K562 (cell line): ENCODE measurements at regions not wholly inside any gene's neighbourhood (a gene's known extent, or its start where the extent isn't known, plus 50 kb on each side); places are given as distances from the start of the nearest gene placed in this dataset.

Experiments used
- ATAC-seq: fragments of 200-7000 bp; cut with Tn5 transposase; 3 replicates; pipeline ENCODE4 v1.9.1; 2020; ENCODE audit warnings: moderate library complexity
- BruUV-seq: library from RNA; stranded (reverse); fragments of 400-500 nt; replicated peaks from 2 replicates; lab custom pipeline; 2021; lab: Mats Ljungman, UMichigan
- CTCF ChIA-PET: fragments of 300-600 bp; formaldehyde crosslinking; extraction: SDS; loops from one replicate; lab custom pipeline; 2021; ENCODE audit warnings: low intra/inter-chr PET ratio; lab: Yijun Ruan, JAX
- POLR2A ChIA-PET: fragments of 300-600, 350-650 bp; sonication (Branson Sonifier 250); formaldehyde crosslinking; extraction: SDS; loops from one replicate; lab custom pipeline; 2021; ENCODE audit warnings: antibody characterized with exemption, inconsistent platforms; lab: Yijun Ruan, JAX
- DNase-seq, 4 experiments: peaks; one replicate each; pipeline versions ENCODE4 v3.0.0 to v3.0.0-alpha.2; 2011 to 2018; ENCODE audit warnings: low spot score in 3 of 4, mixed read lengths in 3 of 4; ENCODE audit errors: extremely low read depth in 1 of 4
- FAIRE-seq: peaks from 2 replicates; lab custom pipeline; 2011; peaks lifted over from hg19 to GRCh38; lab: Jason Lieb, UNC
- H2AFZ ChIP-seq: 2 replicates; pipeline ENCODE4 v1.6.0; 2011; ENCODE audit warnings: low read depth, low read length, control low read depth, inconsistent platforms
- H3K27ac ChIP-seq: fragments of 200-600 bp; 3 replicates; pipeline ENCODE4 v1.8.0; 2011; ENCODE audit warnings: low read depth, mild to moderate bottlenecking, control low read depth, inconsistent platforms, low read length, moderate library complexity, mixed read lengths; ENCODE audit errors: extremely low read depth
- H3K27me3 ChIP-seq, 2 experiments: fragments of 300-600 bp in 1 of 2; 2 replicates in 1 of 2; 3 replicates in 1 of 2; pipeline versions ENCODE4 v1.6.0 to v1.8.0; 2011; ENCODE audit warnings: inconsistent platforms in 2 of 2, low read length in 2 of 2, mild to moderate bottlenecking in 1 of 2, mixed read lengths in 1 of 2, moderate library complexity in 1 of 2; ENCODE audit not compliant: control insufficient read depth in 2 of 2, insufficient read depth in 2 of 2
- H3K36me3 ChIP-seq: fragments of 300-600 bp; 3 replicates; pipeline ENCODE4 v1.8.0; 2011; ENCODE audit warnings: mild to moderate bottlenecking, low read length, inconsistent platforms; ENCODE audit not compliant: control insufficient read depth, insufficient read depth
- H3K4me1 ChIP-seq, 2 experiments: fragments of 200-600 bp in 1 of 2; replicated peaks in 1 of 2; 2 replicates in 1 of 2; 3 replicates in 1 of 2; pipeline versions ENCODE4 v1.5.1 to v1.8.0; 2011; ENCODE audit warnings: inconsistent platforms in 2 of 2, low read length in 2 of 2, mild to moderate bottlenecking in 1 of 2, mixed read lengths in 1 of 2, moderate library complexity in 1 of 2; ENCODE audit not compliant: control insufficient read depth in 2 of 2, insufficient read depth in 2 of 2
- H3K4me2 ChIP-seq: 2 replicates; pipeline ENCODE4 v1.6.1; 2011; ENCODE audit warnings: low read length, control low read depth, inconsistent platforms, mixed read lengths; ENCODE audit not compliant: insufficient read depth
- H3K4me3 ChIP-seq: fragments of 200-600 bp; sonication (generic), shearing (Covaris generic); 2 replicates; pipeline ENCODE4 v1.5.1; 2016; ENCODE audit warnings: control low read depth, inconsistent platforms
- H3K79me2 ChIP-seq: fragments of 200-600 bp; 3 replicates; pipeline ENCODE4 v1.8.0; 2011; ENCODE audit warnings: low read length, inconsistent platforms; ENCODE audit not compliant: control insufficient read depth, insufficient read depth
- H3K9ac ChIP-seq, 2 experiments: 2 replicates each; pipeline versions ENCODE4 v1.6.0 to v1.6.1; 2011; ENCODE audit warnings: low read depth in 2 of 2, low read length in 2 of 2, control low read depth in 1 of 2, inconsistent platforms in 1 of 2, mild to moderate bottlenecking in 1 of 2, mixed read lengths in 1 of 2; ENCODE audit not compliant: insufficient read depth in 1 of 2
- H3K9me1 ChIP-seq: one replicate; pipeline ENCODE4 v1.6.0; 2011; ENCODE audit warnings: inconsistent platforms, mild to moderate bottlenecking, low read length, moderate library complexity; ENCODE audit not compliant: control insufficient read depth, insufficient read depth
- H3K9me3 ChIP-seq: replicated peaks from 2 replicates; pipeline ENCODE4 v1.5.1; 2011; ENCODE audit warnings: low read depth, low read length, inconsistent platforms; ENCODE audit not compliant: control insufficient read depth, insufficient read depth
- H4K20me1 ChIP-seq: replicated peaks from 2 replicates; pipeline ENCODE4 v1.6.1; 2011; ENCODE audit warnings: low read length, inconsistent platforms, mixed read lengths; ENCODE audit not compliant: control insufficient read depth, insufficient read depth
- CTBP1 ChIP-seq: fragments of 450-650 bp; IDR thresholded peaks from 2 replicates; pipeline ENCODE4 v1.6.1; 2016; ENCODE audit warnings: borderline replicate concordance
- KAT7 ChIP-seq: sonication (generic); formaldehyde crosslinking; IDR thresholded peaks from 2 replicates; pipeline ENCODE4 v1.8.0; 2022; ENCODE audit warnings: missing genetic modification reagents, mild to moderate bottlenecking, borderline replicate concordance
- NCOA2 ChIP-seq, 2 experiments: fragments of 450-650 bp; IDR thresholded peaks; 2 replicates each; pipeline ENCODE4 v1.6.1; 2018; ENCODE audit warnings: mild to moderate bottlenecking in 2 of 2, moderate library complexity in 1 of 2; ENCODE audit not compliant: partially characterized antibody in 2 of 2
- RAD21 ChIP-seq, 2 experiments: fragments of 250-450 bp in 1 of 2; fragments of 450-650 bp in 1 of 2; sonication (Bioruptor Pico) in 1 of 2; formaldehyde crosslinking in 1 of 2; IDR thresholded peaks in 1 of 2; conservative IDR thresholded peaks in 1 of 2; 2 replicates each; pipeline versions ENCODE4 v1.4.0 to v1.8.0; 2020 to 2022; ENCODE audit warnings: mild to moderate bottlenecking in 2 of 2, moderate library complexity in 1 of 2
- RBFOX2 ChIP-seq: fragments of 200-400 bp; formaldehyde crosslinking; IDR thresholded peaks from 2 replicates; pipeline ENCODE4 v1.6.1; 2017; ENCODE audit warnings: low read depth, mild to moderate bottlenecking, low read length, moderate library complexity
- SMAD2 ChIP-seq: fragments of 150-350 bp; IDR thresholded peaks from 2 replicates; pipeline ENCODE4 v1.6.1; 2014; ENCODE audit warnings: low read depth, mild to moderate bottlenecking, low read length
- ZNF436 ChIP-seq: fragments of 250-450, 450-650 bp; sonication (Bioruptor Pico); formaldehyde crosslinking; IDR thresholded peaks from 2 replicates; pipeline ENCODE4 v1.7.0; 2020; ENCODE audit warnings: mild to moderate bottlenecking
- ZNF668 ChIP-seq: fragments of 250-450 bp; sonication (Bioruptor Pico); IDR thresholded peaks from 2 replicates; pipeline ENCODE4 v1.8.0; 2022; ENCODE audit warnings: mild to moderate bottlenecking, inconsistent platforms
- ZSCAN32 ChIP-seq: fragments of 450-650 bp; formaldehyde crosslinking; IDR thresholded peaks from 2 replicates; pipeline ENCODE4 v1.4.0; 2020; ENCODE audit warnings: mild to moderate bottlenecking, moderate library complexity
- WGBS: fragments of 100-300 bp; shearing (Covaris generic); methylation state at CpG from one replicate; pipeline ENCODE4 v1.1.6; 2016; ENCODE audit warnings: low coverage, mixed read lengths; ENCODE audit not compliant: insufficient coverage; ENCODE audit errors: missing lambda C conversion rate; 5-methylcytosine and 5-hydroxymethylcytosine counted together
- in situ Hi-C: fragments of 300-500 bp; cut with MboI; formaldehyde crosslinking; loops from 4 replicates; pipeline ENCODE4 v1.15.0; 2018; ENCODE audit warnings: inconsistent platforms, mixed read lengths
- intact Hi-C: fragments of 100-400 bp; cut with micrococcal nuclease; formaldehyde crosslinking; loops from 2 replicates; pipeline ENCODE4 v1.14.2; 2022
- TF ChIP-seq, protein P1 (sequence below): sonication (generic); IDR thresholded peaks from 2 replicates; pipeline ENCODE4 v1.6.1; 2016
- TF ChIP-seq, protein P2 (sequence below): fragments of 250-450 bp; sonication (Bioruptor Pico); IDR thresholded peaks from 2 replicates; pipeline ENCODE4 v1.4.0; 2020; ENCODE audit warnings: mild to moderate bottlenecking, moderate library complexity
- TF ChIP-seq, protein P3 (sequence below): sonication (generic); formaldehyde crosslinking; IDR thresholded peaks from 2 replicates; pipeline ENCODE4 v1.8.0; 2023; ENCODE audit warnings: missing genetic modification reagents, mild to moderate bottlenecking, borderline replicate concordance

DNA sequence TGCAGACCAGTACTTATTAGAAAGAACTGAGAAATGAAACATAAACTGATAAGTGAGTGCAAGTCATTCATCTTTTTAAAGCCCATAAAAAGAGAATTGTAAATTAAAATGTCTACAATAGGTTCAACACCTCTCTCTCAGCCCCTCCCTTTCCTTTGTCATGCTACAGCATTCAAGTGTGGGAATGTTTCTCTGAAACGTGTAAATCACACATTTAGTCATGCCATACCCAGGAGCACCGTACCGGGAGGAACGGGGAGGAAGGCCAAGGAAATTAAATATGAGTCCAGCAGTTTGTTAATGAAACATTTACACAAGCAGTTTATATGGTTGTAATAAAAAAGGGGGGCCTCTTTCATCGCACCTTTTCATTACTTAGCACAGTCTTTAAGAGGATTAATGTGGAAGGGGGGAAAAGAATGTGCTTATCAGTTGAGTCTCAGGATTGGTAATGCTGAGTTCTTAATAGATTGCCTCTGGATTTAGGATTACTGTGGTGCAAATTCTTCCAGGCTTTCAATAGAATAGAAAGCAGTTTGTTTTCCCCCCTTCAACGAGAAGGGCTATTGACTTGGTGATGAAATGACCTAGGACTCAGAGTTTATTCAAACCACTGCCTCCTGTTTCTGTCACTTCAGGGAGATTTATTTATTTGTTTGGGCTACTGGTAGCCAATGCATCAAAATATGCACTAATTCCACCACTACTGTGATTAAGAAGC, 176.0 kb upstream of the ZNF608 start:
- FAIRE-seq (no peak), ATAC-seq (no peak), DNase-seq (no peak)
- no peaks in the 10 kb centered on the region for H3K9me1 ChIP-seq
- H3K9me3 ChIP-seq, result no peaks in the 10 kb centered on the region
- H3K4me1 ChIP-seq, result no peaks in the 10 kb centered on the region
- ChIA-PET CTCF (no interaction called here), POLR2A (interaction anchor here (0.5 kb wide), 1 partner anchor 388 kb away, joined by 3 read pairs; no protein-coding TSS in a partner anchor)
- no TSS peak for BruUV-seq
- H3K36me3 ChIP-seq, result no peaks in the 10 kb centered on the region
- H2AFZ ChIP-seq, result no peak overlapping the region
- no peaks in the 10 kb centered on the region for H3K79me2 ChIP-seq
- WGBS, result 11% methylated on average over 6 of the region's 6 CpGs
- no peaks in the 10 kb centered on the region for H3K27me3 ChIP-seq
- H3K27ac ChIP-seq, result no peak overlapping the region
- intact Hi-C loops, result no loop called here
- no peak overlapping the region for H3K9ac ChIP-seq
- H3K4me3 ChIP-seq, result no peak overlapping the region
- H3K4me2 ChIP-seq, result no peak overlapping the region
- in situ Hi-C loops, result no loop called here
- no peaks in the 10 kb centered on the region for H4K20me1 ChIP-seq
- TF ChIP-seq RAD21 (CRISPR knock-in tag; conservative IDR thresholded peaks at IDR 0.05 in 1 of 2, IDR thresholded peaks at IDR 0.05 in 1 of 2) (no peak), NCOA2 (IDR thresholded peaks at IDR 0.05; ENCODE audit: partially characterized antibody in 2 of 2) (no peak), ZNF436 (no peak), ZSCAN32 (no peak), CTBP1 (no peak), KAT7 (CRISPR knock-in tag) (no peak), ZNF668 (no peak), RBFOX2 (no peak), SMAD2 (no peak)
- TF ChIP-seq, protein P1, sequence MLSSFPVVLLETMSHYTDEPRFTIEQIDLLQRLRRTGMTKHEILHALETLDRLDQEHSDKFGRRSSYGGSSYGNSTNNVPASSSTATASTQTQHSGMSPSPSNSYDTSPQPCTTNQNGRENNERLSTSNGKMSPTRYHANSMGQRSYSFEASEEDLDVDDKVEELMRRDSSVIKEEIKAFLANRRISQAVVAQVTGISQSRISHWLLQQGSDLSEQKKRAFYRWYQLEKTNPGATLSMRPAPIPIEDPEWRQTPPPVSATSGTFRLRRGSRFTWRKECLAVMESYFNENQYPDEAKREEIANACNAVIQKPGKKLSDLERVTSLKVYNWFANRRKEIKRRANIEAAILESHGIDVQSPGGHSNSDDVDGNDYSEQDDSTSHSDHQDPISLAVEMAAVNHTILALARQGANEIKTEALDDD, result no peak
- TF ChIP-seq, protein P2, sequence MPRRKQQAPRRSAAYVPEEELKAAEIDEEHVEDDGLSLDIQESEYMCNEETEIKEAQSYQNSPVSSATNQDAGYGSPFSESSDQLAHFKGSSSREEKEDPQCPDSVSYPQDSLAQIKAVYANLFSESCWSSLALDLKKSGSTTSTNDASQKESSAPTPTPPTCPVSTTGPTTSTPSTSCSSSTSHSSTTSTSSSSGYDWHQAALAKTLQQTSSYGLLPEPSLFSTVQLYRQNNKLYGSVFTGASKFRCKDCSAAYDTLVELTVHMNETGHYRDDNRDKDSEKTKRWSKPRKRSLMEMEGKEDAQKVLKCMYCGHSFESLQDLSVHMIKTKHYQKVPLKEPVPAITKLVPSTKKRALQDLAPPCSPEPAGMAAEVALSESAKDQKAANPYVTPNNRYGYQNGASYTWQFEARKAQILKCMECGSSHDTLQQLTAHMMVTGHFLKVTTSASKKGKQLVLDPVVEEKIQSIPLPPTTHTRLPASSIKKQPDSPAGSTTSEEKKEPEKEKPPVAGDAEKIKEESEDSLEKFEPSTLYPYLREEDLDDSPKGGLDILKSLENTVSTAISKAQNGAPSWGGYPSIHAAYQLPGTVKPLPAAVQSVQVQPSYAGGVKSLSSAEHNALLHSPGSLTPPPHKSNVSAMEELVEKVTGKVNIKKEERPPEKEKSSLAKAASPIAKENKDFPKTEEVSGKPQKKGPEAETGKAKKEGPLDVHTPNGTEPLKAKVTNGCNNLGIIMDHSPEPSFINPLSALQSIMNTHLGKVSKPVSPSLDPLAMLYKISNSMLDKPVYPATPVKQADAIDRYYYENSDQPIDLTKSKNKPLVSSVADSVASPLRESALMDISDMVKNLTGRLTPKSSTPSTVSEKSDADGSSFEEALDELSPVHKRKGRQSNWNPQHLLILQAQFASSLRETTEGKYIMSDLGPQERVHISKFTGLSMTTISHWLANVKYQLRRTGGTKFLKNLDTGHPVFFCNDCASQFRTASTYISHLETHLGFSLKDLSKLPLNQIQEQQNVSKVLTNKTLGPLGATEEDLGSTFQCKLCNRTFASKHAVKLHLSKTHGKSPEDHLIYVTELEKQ (CRISPR knock-in tag), result no peak
- TF ChIP-seq, protein P3, sequence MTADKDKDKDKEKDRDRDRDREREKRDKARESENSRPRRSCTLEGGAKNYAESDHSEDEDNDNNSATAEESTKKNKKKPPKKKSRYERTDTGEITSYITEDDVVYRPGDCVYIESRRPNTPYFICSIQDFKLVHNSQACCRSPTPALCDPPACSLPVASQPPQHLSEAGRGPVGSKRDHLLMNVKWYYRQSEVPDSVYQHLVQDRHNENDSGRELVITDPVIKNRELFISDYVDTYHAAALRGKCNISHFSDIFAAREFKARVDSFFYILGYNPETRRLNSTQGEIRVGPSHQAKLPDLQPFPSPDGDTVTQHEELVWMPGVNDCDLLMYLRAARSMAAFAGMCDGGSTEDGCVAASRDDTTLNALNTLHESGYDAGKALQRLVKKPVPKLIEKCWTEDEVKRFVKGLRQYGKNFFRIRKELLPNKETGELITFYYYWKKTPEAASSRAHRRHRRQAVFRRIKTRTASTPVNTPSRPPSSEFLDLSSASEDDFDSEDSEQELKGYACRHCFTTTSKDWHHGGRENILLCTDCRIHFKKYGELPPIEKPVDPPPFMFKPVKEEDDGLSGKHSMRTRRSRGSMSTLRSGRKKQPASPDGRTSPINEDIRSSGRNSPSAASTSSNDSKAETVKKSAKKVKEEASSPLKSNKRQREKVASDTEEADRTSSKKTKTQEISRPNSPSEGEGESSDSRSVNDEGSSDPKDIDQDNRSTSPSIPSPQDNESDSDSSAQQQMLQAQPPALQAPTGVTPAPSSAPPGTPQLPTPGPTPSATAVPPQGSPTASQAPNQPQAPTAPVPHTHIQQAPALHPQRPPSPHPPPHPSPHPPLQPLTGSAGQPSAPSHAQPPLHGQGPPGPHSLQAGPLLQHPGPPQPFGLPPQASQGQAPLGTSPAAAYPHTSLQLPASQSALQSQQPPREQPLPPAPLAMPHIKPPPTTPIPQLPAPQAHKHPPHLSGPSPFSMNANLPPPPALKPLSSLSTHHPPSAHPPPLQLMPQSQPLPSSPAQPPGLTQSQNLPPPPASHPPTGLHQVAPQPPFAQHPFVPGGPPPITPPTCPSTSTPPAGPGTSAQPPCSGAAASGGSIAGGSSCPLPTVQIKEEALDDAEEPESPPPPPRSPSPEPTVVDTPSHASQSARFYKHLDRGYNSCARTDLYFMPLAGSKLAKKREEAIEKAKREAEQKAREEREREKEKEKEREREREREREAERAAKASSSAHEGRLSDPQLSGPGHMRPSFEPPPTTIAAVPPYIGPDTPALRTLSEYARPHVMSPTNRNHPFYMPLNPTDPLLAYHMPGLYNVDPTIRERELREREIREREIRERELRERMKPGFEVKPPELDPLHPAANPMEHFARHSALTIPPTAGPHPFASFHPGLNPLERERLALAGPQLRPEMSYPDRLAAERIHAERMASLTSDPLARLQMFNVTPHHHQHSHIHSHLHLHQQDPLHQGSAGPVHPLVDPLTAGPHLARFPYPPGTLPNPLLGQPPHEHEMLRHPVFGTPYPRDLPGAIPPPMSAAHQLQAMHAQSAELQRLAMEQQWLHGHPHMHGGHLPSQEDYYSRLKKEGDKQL, result no peak
